ENCODE measurements at regions not wholly inside any gene's neighbourhood (a gene's known extent, or its start where the extent isn't known, plus 50 kb on each side); places are given as distances from the start of the nearest gene placed in this dataset.

- TF ChIP-seq NR3C1 (CRISPR knock-in tag; conservative IDR thresholded peaks at IDR 0.05; ENCODE audit: low read depth) (no peak), AFF4 (CRISPR knock-in tag; IDR thresholded peaks at IDR 0.05; ENCODE audit: borderline replicate concordance) (no peak), MAX (CRISPR knock-in tag; IDR thresholded peaks at IDR 0.05) (no peak), USF1 (CRISPR knock-in tag; IDR thresholded peaks at IDR 0.05) (no peak), ZNF263 (CRISPR knock-in tag; IDR thresholded peaks at IDR 0.05; ENCODE audit: low read depth) (no peak), SP1 (CRISPR knock-in tag; conservative IDR thresholded peaks at IDR 0.05) (no peak), PREB (CRISPR knock-in tag; IDR thresholded peaks at IDR 0.05; ENCODE audit: borderline replicate concordance) (no peak)
- TF ChIP-seq, protein P1, sequence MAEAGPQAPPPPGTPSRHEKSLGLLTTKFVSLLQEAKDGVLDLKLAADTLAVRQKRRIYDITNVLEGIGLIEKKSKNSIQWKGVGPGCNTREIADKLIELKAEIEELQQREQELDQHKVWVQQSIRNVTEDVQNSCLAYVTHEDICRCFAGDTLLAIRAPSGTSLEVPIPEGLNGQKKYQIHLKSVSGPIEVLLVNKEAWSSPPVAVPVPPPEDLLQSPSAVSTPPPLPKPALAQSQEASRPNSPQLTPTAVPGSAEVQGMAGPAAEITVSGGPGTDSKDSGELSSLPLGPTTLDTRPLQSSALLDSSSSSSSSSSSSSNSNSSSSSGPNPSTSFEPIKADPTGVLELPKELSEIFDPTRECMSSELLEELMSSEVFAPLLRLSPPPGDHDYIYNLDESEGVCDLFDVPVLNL (CRISPR knock-in tag; IDR thresholded peaks at IDR 0.05; ENCODE audit: borderline replicate concordance, low read depth), result no peak
- TF ChIP-seq, protein P2, sequence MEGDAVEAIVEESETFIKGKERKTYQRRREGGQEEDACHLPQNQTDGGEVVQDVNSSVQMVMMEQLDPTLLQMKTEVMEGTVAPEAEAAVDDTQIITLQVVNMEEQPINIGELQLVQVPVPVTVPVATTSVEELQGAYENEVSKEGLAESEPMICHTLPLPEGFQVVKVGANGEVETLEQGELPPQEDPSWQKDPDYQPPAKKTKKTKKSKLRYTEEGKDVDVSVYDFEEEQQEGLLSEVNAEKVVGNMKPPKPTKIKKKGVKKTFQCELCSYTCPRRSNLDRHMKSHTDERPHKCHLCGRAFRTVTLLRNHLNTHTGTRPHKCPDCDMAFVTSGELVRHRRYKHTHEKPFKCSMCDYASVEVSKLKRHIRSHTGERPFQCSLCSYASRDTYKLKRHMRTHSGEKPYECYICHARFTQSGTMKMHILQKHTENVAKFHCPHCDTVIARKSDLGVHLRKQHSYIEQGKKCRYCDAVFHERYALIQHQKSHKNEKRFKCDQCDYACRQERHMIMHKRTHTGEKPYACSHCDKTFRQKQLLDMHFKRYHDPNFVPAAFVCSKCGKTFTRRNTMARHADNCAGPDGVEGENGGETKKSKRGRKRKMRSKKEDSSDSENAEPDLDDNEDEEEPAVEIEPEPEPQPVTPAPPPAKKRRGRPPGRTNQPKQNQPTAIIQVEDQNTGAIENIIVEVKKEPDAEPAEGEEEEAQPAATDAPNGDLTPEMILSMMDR (IDR thresholded peaks at IDR 0.05), result no peak
- TF ChIP-seq, protein P3, sequence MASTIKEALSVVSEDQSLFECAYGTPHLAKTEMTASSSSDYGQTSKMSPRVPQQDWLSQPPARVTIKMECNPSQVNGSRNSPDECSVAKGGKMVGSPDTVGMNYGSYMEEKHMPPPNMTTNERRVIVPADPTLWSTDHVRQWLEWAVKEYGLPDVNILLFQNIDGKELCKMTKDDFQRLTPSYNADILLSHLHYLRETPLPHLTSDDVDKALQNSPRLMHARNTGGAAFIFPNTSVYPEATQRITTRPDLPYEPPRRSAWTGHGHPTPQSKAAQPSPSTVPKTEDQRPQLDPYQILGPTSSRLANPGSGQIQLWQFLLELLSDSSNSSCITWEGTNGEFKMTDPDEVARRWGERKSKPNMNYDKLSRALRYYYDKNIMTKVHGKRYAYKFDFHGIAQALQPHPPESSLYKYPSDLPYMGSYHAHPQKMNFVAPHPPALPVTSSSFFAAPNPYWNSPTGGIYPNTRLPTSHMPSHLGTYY (CRISPR knock-in tag; IDR thresholded peaks at IDR 0.05), result no peak
Measured at GRCh38 chr15:94925680-94926079, 694.3 kb downstream of the MCTP2 start.
